NCI-H524 treated with DMSO at 0.1 percent for 48 hours (cell line): ENCODE measurements at regions not wholly inside any gene's neighbourhood (a gene's known extent, or its start where the extent isn't known, plus 50 kb on each side); places are given as distances from the start of the nearest gene placed in this dataset.

Experiments
- DNase-seq: peaks from one replicate; lab custom pipeline; 2025; lab: John Stamatoyannopoulos, UW

DNA sequence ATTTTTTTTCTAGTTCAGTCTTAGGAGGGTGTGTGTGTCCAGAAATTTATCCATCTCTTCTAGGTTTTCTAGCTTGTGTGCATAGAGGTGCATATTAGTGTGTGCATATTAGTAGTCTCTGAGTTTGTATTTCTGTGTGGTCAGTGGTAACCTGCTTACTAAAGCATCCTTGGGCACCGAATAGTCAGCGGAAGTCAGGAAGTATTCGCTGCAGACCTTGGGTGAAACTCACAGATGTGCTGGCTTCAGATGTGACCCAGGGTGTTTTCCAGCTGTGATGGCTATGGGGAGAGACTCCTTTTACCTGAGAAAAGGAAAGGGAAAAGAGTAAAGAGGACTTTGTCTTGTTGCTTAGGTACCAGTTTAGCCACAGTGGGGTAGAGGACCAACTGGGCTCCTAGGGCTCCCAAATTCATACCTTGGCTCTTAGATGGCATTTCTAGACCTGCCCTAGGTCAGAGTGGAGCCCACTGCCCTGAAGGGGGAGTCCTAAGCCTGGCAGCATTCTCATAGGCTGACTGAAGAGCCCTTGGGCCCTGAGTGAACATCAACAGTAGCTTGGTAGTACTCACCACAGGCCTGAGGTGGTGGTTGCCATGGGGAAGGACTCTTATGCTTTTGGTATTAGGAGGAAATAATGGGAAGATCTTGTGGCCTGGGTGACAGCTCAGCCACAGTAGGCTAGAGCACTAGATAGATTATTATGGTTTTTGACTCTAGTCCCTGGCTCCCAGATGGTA is 286.0 kb upstream of the ZPLD1 start:
- DNase-seq, result no peak

DNA sequence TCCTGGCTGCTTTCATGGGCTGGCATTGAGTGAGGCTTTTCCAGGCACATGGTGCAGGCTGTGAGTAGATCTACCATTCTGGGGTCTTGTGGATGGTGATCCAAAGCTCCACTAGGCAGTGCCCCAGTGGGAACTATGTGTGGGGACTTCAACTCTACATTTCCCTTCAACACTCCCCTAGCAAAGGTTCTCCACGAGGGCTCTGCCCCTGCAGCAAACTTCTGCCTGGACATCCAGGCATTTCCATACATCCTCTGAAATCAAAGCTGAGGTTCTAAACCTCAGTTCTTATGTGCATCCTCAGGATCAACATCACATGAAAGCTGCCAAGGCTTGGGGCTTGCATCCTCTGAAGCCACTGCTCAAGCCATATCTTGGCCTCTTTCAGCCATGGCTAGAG is 282.9 kb upstream of the ZPLD1 start:
- no peak for DNase-seq

DNA sequence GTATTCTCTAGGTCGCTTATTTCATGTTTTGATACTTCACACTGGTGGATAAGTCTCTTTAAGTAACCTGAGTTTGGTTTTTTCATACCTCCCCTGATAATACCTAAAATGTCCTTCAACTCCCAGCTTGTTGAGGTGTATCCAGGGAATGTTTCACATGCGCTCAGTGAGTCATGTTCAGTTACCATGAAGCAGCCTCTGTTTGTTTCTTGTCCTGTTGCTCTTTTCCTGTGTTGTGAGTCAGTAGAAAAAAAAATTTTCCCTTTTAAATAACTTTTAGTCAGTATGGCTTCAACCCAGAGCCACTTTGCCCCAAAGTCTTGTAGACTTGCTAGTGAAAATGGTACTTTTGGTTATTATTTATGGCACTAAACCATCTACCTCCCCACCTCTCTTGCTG is 278.4 kb upstream of the ZPLD1 start:
- no peak for DNase-seq

DNA sequence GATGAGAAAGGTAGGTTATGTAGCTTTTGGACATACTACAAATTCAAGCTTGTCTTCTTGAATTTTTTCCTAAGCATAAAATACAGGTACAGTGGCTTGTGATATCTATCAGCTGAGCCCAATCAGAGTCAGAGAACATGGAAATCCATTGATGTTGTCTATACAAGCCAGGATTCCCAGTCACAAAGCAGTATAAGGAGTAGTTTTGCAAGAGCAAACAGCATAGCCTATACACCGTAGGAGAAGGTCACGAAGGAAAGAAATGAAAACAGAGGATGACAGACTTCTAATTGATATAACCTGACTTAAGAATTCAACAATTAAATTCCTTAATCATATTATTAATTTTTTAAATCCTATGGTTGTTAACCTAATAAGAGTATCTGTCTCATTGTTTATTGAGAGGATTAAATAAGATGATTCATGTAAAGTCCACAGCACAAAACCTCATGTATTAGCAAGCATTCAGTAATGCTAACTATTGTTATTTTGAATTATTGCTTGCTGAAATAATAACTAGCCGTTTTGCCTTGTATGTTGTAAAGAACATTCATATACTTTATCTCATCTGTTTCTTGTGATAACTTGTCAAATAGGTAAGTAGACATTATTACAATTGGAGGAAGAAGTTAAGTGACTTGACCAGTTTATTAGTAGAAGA is 276.6 kb upstream of the ZPLD1 start:
- no peak for DNase-seq

DNA sequence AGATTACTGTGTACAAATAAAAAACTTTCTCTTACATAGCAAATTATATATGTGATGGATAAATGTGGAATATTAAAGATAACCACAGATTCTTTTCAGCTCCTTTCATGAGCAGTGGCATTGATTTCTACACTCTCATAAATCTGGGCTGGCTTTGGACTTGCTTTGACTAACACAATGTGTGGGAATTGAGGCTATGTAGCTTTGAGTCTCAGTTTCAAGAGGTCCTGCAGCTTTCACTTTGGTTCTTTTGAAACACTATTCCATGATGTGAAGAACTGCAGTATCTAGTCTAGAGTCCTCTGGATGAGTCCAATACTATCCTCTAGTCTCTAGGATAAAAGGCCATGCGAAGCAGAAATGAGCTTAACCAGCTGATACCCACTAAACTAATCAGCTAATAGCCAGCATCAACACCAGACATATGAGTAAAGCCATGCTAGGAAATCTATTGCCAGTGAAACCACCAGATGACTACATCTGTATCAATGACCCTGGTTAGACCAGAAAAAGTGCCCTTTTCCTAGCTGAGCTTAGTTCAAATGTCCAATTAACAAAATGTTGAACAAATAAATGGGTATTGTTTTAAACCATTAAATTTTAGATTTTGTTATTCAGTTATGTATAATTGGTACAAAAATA is 274.9 kb upstream of the ZPLD1 start:
- DNase-seq, result no peak

DNA sequence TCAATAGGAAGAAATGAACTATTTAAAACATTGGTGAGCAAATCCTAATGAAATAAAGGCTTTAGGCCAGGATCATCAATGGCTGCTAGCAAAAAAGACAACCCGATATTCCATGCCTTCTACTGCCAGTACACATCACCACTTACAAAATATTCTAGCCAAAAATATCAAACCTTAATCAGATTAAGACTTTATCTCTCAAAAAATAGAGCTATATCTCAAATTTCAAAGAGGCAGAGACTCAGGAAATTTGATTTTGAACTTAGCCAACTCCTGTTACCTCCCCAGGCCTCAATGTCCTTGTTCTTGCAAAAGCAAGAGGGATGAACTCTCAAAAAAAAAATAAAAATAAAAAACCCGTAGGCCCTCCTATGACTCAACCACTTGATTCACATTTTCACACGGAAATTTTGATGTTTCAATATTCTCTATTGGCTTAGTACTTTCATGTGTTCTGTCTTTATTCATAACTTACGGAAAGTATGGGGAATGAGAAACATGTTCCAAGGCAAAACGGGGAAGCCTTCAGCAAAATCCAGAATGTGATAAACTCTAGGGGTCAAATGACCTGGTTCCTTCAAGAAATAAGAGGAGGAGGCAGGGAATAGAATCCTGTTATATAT is 273.3 kb upstream of the ZPLD1 start:
- DNase-seq, result no peak

DNA sequence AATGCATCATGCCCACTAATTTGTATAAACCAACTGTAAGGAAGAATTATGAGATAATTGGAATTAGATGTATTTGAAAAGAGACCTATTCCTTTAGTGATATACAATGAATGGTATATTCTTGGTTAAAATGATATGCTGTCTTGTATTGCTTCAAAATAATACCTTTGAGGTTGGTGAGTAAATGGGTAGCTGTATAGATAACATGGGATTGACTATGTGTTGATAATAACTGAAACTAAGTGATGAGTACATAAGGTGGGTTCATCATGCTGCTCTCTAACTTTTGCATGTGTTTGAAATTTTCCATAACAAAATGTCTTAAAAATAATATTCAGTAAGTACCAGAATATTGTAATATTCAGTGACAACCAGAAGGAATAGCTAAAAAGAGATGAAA is 272.6 kb upstream of the ZPLD1 start:
- DNase-seq, result no peak

DNA sequence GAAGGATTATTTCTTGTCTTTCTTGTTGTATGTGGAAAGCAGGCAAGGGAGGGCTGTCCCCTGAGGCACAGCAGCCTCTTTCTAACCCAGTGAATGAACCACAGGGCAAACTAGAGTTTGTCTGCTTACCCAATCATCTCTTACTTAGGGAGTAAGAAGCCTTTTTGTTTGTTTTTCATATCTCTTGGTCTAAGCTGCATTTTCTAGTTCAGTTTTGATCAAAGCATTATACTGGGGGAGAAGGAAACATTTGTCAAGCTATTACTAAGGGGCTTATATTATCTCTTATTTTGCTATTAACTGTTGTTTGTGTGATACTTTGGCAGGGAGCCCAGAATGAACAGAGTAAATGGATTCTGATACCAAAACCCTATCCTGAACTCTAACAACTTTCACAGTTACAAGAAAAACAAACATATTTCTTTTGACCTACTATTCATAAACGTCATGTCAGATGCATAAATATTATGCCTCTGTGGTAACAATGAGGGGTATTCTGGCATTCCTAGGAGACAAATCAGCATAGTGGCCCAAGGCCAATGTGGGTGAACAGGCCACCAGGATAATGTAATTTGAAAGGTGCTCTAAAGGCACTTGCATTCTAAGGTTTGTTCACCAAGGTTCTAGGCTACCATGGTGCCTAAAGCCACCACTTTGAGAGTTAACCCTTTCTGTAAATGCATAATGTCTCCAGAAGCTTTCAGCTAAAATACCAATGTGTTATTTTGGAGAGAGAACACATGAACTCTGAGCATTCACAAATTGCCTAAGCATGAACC is 271.6 kb upstream of the ZPLD1 start:
- no peak for DNase-seq

DNA sequence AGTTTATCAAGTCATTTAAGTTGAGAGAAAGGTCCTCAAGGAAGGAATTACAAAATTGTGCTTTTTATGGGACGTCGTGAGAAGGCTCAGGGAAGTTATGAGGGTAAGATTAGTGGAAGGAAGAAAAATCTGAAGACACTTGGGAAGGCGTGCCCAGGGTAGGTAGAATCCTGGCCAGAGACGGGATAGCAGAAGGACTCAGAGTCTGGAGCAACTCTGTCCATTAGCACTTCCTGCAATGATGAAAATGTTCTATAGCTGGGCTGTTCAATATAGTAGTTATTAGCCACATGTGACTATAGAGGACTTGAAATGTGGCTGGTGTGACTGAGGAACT is 271.0 kb upstream of the ZPLD1 start:
- DNase-seq, result no peak

DNA sequence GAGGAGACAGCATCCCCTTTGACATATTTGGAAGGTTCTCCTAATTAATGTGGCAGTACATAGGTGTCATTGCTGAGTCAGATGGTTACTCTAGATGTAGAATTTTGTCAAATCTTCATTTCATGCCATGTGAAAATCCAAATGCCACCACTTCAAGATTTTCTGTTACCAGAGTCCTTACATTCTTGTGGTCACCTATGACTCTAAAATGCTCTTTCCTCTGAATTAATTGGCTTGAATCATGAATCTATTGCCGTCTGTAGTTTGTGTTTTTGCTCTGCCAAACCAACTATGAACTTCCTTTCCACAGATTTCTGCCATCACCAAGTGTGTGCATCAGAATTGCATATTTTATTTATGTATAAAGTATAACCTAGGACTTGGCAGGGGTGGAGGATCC is 269.4 kb upstream of the ZPLD1 start:
- DNase-seq, result no peak

DNA sequence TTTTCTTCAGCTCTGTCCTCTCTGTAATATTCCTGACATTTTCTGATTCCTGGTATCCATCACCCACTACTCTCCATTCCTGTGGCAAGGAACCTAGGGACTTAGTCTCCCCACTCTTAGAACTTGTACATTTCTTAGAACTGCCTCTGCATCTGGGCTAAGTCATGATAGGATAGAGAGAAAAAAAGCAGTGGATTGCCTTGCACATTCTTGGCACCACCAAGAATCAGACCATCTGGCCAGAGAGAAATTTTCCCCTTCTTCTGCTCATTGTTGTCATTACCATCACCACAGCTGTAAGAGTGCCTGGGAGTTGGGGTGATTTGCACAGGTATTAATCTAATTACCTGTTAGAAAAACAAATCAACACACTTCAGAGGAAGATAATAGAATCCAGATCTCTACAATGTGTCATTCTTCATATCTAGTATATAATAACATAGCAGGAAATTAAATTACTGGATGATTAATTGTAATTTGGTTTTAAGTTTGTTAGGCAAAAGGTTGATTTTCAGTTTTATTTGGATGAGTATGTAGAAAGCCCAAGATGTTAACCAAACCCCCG is 264.8 kb upstream of the ZPLD1 start:
- DNase-seq, result no peak

DNA sequence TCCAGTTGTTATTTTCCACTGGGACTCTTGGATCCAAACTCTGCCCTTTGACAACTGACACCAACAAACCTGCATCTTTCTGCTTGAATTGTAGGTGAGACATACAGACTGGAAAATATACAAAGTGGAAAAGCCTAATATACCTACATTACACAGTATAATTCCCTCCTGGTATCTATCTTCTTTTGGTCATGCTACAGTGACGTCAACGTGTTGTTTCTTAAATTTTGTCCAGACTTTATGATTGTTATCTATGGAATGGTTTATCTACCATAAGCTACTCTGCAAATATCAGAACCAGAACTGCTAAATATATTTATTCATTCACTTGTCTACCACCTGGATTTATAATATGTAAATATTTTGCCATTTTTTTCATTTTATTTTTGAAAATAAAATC is 264.3 kb upstream of the ZPLD1 start:
- no peak for DNase-seq

DNA sequence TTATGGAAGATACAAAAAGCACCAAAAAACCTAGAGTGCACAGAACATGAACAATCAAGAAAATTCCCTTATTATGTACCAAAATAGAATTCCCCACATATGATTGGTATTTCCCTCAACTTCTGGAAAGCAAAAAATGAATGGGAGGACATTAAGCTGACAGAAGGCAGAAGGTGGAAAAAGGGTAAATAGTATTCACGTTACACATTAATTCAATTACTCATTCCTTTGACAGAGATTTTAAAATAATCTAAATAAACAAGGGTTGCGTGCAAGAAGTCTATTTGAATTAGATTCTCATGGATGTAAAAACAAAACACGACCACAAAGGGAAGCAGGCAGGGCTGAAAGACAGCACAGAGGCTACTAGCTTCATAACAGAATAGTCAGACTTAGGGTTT is 260.5 kb upstream of the ZPLD1 start:
- DNase-seq, result no peak

DNA sequence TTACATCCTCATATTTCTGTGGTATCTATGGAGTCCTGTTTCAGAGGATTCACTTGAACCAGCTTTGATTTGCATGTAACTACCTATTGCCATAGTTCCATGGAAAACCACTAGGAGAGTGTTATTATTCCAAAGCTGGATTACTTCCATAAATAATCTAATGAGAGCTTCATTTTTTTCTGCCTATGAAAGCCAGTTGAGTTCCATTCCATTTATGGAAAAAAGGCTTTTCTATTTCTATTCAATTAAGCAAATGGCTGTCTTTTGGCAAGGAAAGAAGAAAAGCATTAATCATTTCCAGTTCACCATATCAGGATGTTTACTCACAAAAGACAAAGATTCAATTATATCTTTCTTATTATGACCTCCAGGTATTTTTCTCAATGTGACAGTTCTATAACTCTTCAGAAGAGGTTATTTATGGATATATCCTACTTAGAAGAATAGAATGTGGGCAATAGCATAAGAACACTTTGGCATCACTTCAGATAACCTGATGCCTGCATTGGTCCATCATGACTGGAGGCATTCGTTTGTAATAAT is 259.9 kb upstream of the ZPLD1 start:
- DNase-seq, result no peak

DNA sequence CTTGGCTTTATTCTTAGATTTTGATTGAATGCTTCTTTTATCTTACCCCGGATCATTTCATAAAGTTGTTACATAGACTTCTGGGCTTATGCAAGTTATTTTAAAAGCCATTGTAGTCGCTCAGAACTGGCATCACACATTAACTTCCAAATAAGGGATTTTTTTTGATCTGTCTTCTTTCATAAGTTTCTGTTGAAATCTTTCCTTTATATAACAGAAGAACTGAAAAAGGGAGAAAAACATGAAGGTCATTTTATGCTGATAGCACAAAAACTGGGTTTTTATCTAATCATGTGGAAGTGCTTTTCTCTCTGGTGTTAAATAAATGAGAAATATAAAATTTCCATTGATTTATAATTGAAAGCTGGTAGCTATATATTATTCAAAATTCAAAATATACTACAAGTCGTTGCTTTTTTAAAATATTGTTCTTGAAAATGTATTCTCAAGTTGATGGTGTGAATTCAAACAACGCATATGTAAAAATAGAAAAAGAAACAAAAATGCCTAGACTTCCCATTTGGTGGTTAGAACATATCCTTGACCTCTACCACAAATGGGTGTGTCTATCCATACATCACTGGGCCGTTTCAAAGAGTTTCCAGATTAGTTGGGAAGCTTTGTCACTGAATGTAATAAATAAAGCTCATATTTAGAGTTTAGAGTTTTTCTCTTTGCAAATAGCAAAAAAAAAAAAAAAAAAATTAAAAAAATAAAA is 258.3 kb upstream of the ZPLD1 start:
- no peak for DNase-seq

DNA sequence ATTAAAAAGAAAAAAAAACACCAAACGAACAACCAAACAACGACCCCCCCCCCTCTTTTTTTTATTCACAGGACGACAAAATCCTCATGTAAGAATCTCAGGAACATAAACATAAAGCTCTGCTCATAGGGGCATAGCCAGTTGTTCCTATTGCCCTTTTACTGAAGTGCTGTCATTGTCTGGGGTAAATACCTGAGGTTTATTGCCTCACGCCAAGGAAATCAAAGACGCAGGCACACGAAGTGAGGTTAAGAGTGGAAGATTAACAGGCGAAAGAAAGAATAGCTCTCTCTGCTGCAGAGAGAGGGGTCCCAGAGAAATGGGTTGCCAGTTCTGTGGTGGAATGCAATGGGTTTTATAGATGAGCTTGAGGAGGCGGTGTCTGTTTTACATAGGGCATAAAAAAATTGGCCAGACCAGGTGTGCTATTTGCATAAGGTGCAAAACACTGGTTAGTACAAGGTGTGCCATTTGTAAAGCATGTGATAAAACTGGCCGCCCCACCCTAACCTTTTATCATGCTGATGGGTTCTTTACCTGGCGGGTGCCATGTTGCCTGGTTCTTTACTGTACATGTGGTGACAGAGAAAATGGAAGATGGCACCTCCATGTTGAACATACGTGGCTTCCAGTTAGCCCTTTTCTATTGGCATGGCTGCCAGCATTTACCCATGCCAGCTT is 257.6 kb upstream of the ZPLD1 start:
- DNase-seq, result no peak

DNA sequence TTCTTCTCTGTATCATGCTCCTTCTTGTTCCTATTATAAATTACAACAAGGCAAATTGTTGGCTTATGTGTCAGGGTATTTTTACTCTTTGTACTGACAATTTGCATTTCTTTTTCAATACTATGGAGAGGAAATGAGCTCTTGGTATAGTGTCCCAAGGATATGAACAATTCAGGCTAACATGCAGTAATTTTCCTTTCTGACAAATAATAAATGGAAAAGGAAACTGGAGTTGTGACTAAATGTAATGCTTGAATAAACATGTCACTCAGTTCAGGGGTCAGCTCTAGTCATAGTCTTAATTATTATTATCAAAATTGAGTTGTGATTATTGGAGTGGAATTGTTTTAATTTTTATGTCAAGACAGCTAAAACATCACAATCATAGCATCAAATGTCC is 256.0 kb upstream of the ZPLD1 start:
- no peak for DNase-seq

DNA sequence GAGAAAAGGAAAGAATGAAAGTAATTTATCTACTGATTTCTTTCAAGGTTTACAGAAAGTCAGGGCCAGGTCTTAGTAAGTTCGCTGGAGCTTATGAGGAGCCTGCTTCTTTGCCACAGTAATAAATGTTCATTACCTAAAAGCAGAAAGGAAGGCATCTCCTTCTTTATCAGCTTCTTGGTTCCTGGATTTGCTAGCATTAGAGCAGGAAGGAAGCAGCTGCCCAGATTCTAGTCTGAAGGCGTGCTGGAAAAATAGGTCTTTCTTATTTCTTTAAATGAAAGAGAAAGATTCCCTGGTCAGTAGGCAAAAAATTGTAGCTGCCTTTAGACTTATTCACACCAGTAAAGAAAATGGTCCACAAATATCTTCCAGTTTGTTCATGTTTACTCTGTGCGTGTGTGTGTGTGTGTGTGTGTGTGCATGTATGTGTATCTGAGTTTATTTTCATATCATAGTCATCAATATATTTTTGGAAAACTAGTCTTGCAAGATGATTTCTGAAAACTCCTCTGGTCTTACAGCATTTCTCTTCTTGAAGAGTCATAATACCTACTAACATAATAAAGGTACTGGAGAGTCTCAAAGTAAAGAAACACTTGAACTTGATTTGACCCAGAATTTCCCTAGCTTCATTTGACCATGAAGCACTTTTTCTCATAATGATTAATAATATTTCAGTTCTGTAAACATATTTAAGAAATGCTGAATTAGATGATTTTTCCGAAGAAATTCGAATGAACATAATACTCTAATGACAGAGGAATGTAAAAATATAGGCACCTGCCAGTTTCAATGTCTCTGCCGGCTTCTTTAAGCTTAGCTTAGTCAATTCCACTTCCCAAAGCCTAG is 255.3 kb upstream of the ZPLD1 start:
- no peak for DNase-seq

DNA sequence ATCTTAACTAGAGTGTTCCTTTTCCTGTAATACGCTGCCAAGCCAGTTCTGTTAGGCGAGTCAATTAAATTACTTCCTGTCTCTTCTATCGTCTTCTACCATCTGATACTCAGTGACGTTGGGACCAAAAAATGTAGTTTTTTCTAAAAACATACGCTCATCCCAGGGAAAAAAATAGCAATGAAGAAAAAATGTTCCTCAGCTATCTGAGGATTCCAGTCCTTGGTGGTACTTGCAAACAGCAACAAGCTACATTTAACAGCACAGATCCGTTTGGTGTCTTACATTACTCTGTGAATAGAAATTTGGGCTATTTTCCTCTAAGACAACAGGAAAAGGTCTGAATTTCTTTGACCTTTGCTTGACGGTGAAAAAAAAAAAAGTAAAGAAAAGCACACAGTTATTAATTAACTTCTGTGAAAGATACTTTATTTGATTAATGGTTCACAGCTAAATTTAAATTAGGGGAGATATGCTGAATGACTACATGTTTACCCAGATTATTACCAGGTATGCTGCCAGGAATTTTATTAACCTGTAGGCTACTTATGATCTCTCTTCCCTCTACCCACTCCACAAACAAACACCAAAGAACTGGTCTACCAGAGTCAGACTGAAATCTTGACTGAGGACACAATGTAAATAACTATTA is 254.4 kb upstream of the ZPLD1 start:
- DNase-seq, result no peak
